MM.1S (cell line): ENCODE measurements at regions not wholly inside any gene's neighbourhood (a gene's known extent, or its start where the extent isn't known, plus 50 kb on each side); places are given as distances from the start of the nearest gene placed in this dataset.

Experiments
- DNase-seq: peaks from one replicate; pipeline ENCODE4 v3.0.0-alpha.2; 2015
- H2AFZ ChIP-seq: fragments of 300-600 bp; sonication (generic); 2 replicates; pipeline ENCODE4 v1.6.0; 2016; ENCODE audit warnings: antibody characterized with exemption, low read length
- H3F3A ChIP-seq: fragments of 300-600 bp; sonication (generic); 2 replicates; pipeline ENCODE4 v1.6.1; 2016; ENCODE audit warnings: mild to moderate bottlenecking, antibody characterized with exemption, low read length, moderate library complexity, mixed read lengths; ENCODE audit not compliant: insufficient read depth
- H3K27ac ChIP-seq: fragments of 300-600 bp; sonication (generic); 2 replicates; pipeline ENCODE4 v1.5.1; 2016; ENCODE audit warnings: mild to moderate bottlenecking, low read length
- H3K27me3 ChIP-seq: fragments of 300-600 bp; sonication (generic); replicated peaks from 2 replicates; pipeline ENCODE4 v1.6.0; 2016; ENCODE audit warnings: low read length; ENCODE audit not compliant: insufficient read depth
- H3K36me3 ChIP-seq: fragments of 300-600 bp; sonication (generic); replicated peaks from 2 replicates; pipeline ENCODE4 v1.6.1; 2016; ENCODE audit warnings: mild to moderate bottlenecking, low read length, mixed read lengths; ENCODE audit not compliant: insufficient read depth
- H3K4me1 ChIP-seq: fragments of 300-600 bp; sonication (generic); 2 replicates; pipeline ENCODE4 v1.6.1; 2016; ENCODE audit warnings: low read length, mixed read lengths
- H3K4me2 ChIP-seq: fragments of 300-600 bp; sonication (generic); 2 replicates; pipeline ENCODE4 v1.6.0; 2016; ENCODE audit warnings: low read depth, low read length
- H3K4me3 ChIP-seq: fragments of 300-600 bp; sonication (generic); 2 replicates; pipeline ENCODE4 v1.5.1; 2016; ENCODE audit warnings: low read length, mixed read lengths
- H3K79me2 ChIP-seq: fragments of 300-600 bp; sonication (generic); 2 replicates; pipeline ENCODE4 v1.6.1; 2016; ENCODE audit warnings: mixed run types, low read length, mixed read lengths
- H3K9ac ChIP-seq: fragments of 300-600 bp; sonication (generic); 2 replicates; pipeline ENCODE4 v1.6.1; 2016; ENCODE audit warnings: low read length, mixed read lengths
- H3K9me2 ChIP-seq: fragments of 300-600 bp; sonication (generic); replicated peaks from 2 replicates; pipeline ENCODE4 v1.6.1; 2016; ENCODE audit warnings: mild to moderate bottlenecking, low read length, mixed read lengths; ENCODE audit not compliant: insufficient read depth
- H3K9me3 ChIP-seq: fragments of 300-600 bp; sonication (generic); replicated peaks from 2 replicates; pipeline ENCODE4 v1.6.1; 2016; ENCODE audit warnings: mild to moderate bottlenecking, low read length, mixed read lengths; ENCODE audit not compliant: insufficient read depth
- H4K20me1 ChIP-seq: fragments of 300-600 bp; sonication (generic); 2 replicates; pipeline ENCODE4 v1.6.1; 2016; ENCODE audit warnings: mild to moderate bottlenecking, low read length, moderate library complexity, mixed read lengths; ENCODE audit not compliant: insufficient read depth
- CTCF ChIP-seq: fragments of 300-600 bp; sonication (generic); IDR thresholded peaks from 2 replicates; pipeline ENCODE4 v1.5.1; 2016; ENCODE audit warnings: antibody characterized with exemption, low read length, mixed read lengths
- EZH2 ChIP-seq: fragments of 300-600 bp; sonication (generic); optimal IDR thresholded peaks from 2 replicates; pipeline ENCODE3; 2017; ENCODE audit warnings: low read depth, mild to moderate bottlenecking, antibody characterized with exemption, low read length, mixed read lengths
- EZH2phosphoT487 ChIP-seq: fragments of 300-600 bp; sonication (generic); IDR thresholded peaks from 2 replicates; pipeline ENCODE4 v1.6.1; 2018; ENCODE audit warnings: antibody characterized with exemption, low read length

- no peak overlapping the region for H3K9ac ChIP-seq
- no peaks in the 10 kb centered on the region for H3K27me3 ChIP-seq
- no peak overlapping the region for H3K4me3 ChIP-seq
- no peak overlapping the region for H3K4me2 ChIP-seq
- no peak overlapping the region for H2AFZ ChIP-seq
- no peak overlapping the region for H3K27ac ChIP-seq
- no peaks in the 10 kb centered on the region for H3K79me2 ChIP-seq
- no peaks in the 10 kb centered on the region for H4K20me1 ChIP-seq
- H3K9me2 ChIP-seq: no peaks in the 10 kb centered on the region
- TF ChIP-seq EZH2phosphoT487 (no peak), EZH2 (no peak), CTCF (no peak)
- DNase-seq: no peak
- H3K9me3 ChIP-seq: no peaks in the 10 kb centered on the region
- no peaks in the 10 kb centered on the region for H3K36me3 ChIP-seq
- peaks cover 40% of the 10 kb centered on the region for H3K4me1 ChIP-seq
- H3F3A ChIP-seq: peaks cover 29% of the 10 kb centered on the region
Measured at GRCh38 chr17:77727037-77727615, 231.4 kb upstream of the TNRC6C start.

- Histone ChIP-seq H3F3A (peaks cover 28% of the 10 kb centered on the region), H3K36me3 (no peaks in the 10 kb centered on the region), H3K4me2 (no peak overlapping the region), H3K27ac (no peak overlapping the region), H3K9me3 (no peaks in the 10 kb centered on the region), H3K79me2 (no peaks in the 10 kb centered on the region), H3K4me1 (peaks cover 35% of the 10 kb centered on the region), H2AFZ (no peak overlapping the region), H3K4me3 (no peak overlapping the region), H3K9me2 (no peaks in the 10 kb centered on the region), H3K9ac (no peak overlapping the region), H3K27me3 (no peaks in the 10 kb centered on the region), H4K20me1 (no peaks in the 10 kb centered on the region)
- DNase-seq: no peak
- TF ChIP-seq CTCF (no peak), EZH2phosphoT487 (no peak), EZH2 (no peak)
Measured at GRCh38 chr17:77728474-77728795, 230.1 kb upstream of the TNRC6C start.

- Histone ChIP-seq H3K4me2 (no peak overlapping the region), H3K27ac (no peak overlapping the region), H3K79me2 (no peaks in the 10 kb centered on the region), H3K9me3 (no peaks in the 10 kb centered on the region), H3F3A (peaks cover 24% of the 10 kb centered on the region), H3K36me3 (no peaks in the 10 kb centered on the region), H3K4me3 (no peak overlapping the region), H3K4me1 (peaks cover 31% of the 10 kb centered on the region), H3K27me3 (no peaks in the 10 kb centered on the region), H4K20me1 (no peaks in the 10 kb centered on the region), H3K9me2 (no peaks in the 10 kb centered on the region), H3K9ac (no peak overlapping the region), H2AFZ (no peak overlapping the region)
- DNase-seq: no peak
- no peak for TF ChIP-seq EZH2
- no peak for TF ChIP-seq CTCF
- TF ChIP-seq EZH2phosphoT487: no peak
Measured at GRCh38 chr17:77728871-77729270, 229.6 kb upstream of the TNRC6C start.
